ENCODE measurements at regions not wholly inside any gene's neighbourhood (a gene's known extent, or its start where the extent isn't known, plus 50 kb on each side); places are given as distances from the start of the nearest gene placed in this dataset.

GRCh38 chr5:85843535-85843934 lies 774.2 kb upstream of the COX7C start:
- Mint-ChIP-seq H3K36me3 (no peaks in the 10 kb centered on the region), H3K4me1 (no peaks in the 10 kb centered on the region), H3K9me3 (peaks cover 21% of the 10 kb centered on the region), H3K4me3 (no peak overlapping the region), H3K27ac (no peak overlapping the region), H3K27me3 (ENCODE audit: low read depth) (no peaks in the 10 kb centered on the region)
- no peak for TF ChIP-seq CTCF (IDR thresholded peaks at IDR 0.05; ENCODE audit: unreplicated experiment)
- DNase-seq (ENCODE audit: low spot score in 2 of 2, unreplicated experiment in 2 of 2), result no peak

GRCh38 chr5:85849411-85849810 lies 768.3 kb upstream of the COX7C start:
- Mint-ChIP-seq H3K4me1 (no peaks in the 10 kb centered on the region), H3K4me3 (no peak overlapping the region), H3K36me3 (no peaks in the 10 kb centered on the region), H3K27ac (no peak overlapping the region), H3K9me3 (peaks cover 23% of the 10 kb centered on the region), H3K27me3 (ENCODE audit: low read depth) (no peaks in the 10 kb centered on the region)
- no peak for TF ChIP-seq CTCF (IDR thresholded peaks at IDR 0.05; ENCODE audit: unreplicated experiment)
- DNase-seq (ENCODE audit: low spot score in 2 of 2, unreplicated experiment in 2 of 2), result no peak

- Mint-ChIP-seq H3K27me3 (ENCODE audit: low read depth) (no peaks in the 10 kb centered on the region), H3K4me3 (no peak overlapping the region)
Measured at GRCh38 chr5:85865296-85865695, 752.4 kb upstream of the COX7C start.

GRCh38 chr5:85868070-85868469 lies 749.7 kb upstream of the COX7C start:
- H3K27ac Mint-ChIP-seq, result no peak overlapping the region
- peaks cover 10% of the 10 kb centered on the region for H3K9me3 Mint-ChIP-seq
- peaks cover 7% of the 10 kb centered on the region for H3K4me1 Mint-ChIP-seq
- DNase-seq (ENCODE audit: low spot score in 2 of 2, unreplicated experiment in 2 of 2), result no peak
- no peaks in the 10 kb centered on the region for H3K36me3 Mint-ChIP-seq
- no peak for TF ChIP-seq CTCF (IDR thresholded peaks at IDR 0.05; ENCODE audit: unreplicated experiment)
- no peak overlapping the region for H3K4me3 Mint-ChIP-seq
- no peaks in the 10 kb centered on the region for H3K27me3 Mint-ChIP-seq (ENCODE audit: low read depth)

More at GRCh38 chr5:85865296-85865695, 752.4 kb upstream of the COX7C start:
- Mint-ChIP-seq H3K9me3 (peaks cover 12% of the 10 kb centered on the region), H3K27ac (no peak overlapping the region), H3K4me1 (peaks cover 7% of the 10 kb centered on the region), H3K36me3 (no peaks in the 10 kb centered on the region)
- TF ChIP-seq CTCF (IDR thresholded peaks at IDR 0.05; ENCODE audit: unreplicated experiment), result no peak
- DNase-seq (ENCODE audit: low spot score in 2 of 2, unreplicated experiment in 2 of 2), result no peak

- Mint-ChIP-seq H3K4me3 (no peak overlapping the region), H3K27ac (no peak overlapping the region), H3K36me3 (no peaks in the 10 kb centered on the region), H3K27me3 (ENCODE audit: low read depth) (peaks cover 20% of the 10 kb centered on the region), H3K4me1 (peaks cover 2% of the 10 kb centered on the region), H3K9me3 (peaks cover 11% of the 10 kb centered on the region)
- no peak for DNase-seq (ENCODE audit: low spot score in 2 of 2, unreplicated experiment in 2 of 2)
- TF ChIP-seq CTCF (IDR thresholded peaks at IDR 0.05; ENCODE audit: unreplicated experiment), result no peak
Measured at GRCh38 chr5:85893996-85894395, 723.7 kb upstream of the COX7C start.

GRCh38 chr5:85896514-85896913 lies 721.2 kb upstream of the COX7C start:
- Mint-ChIP-seq H3K4me3 (no peak overlapping the region), H3K36me3 (no peaks in the 10 kb centered on the region), H3K27me3 (ENCODE audit: low read depth) (peaks cover 18% of the 10 kb centered on the region), H3K4me1 (peaks cover 2% of the 10 kb centered on the region), H3K9me3 (peaks cover 11% of the 10 kb centered on the region), H3K27ac (no peak overlapping the region)
- DNase-seq (ENCODE audit: low spot score in 2 of 2, unreplicated experiment in 2 of 2), result no peak
- TF ChIP-seq CTCF (IDR thresholded peaks at IDR 0.05; ENCODE audit: unreplicated experiment), result no peak

All from mesothelial cell of epicardium (in vitro differentiated cells).